Transverse colon (tissue), 4 donors: ENCODE measurements at regions not wholly inside any gene's neighbourhood (a gene's known extent, or its start where the extent isn't known, plus 50 kb on each side); places are given as distances from the start of the nearest gene placed in this dataset.

ENCODE experiments used
- DNase-seq: peaks from one replicate; pipeline ENCODE4 v3.0.0-alpha.2; 2019
- H3K27ac ChIP-seq, 4 donors: fragments of 200-600 bp; sonication (generic); 2 replicates each; pipeline ENCODE4 v1.5.1; 2016 to 2018; ENCODE audit warnings: inconsistent platforms in 4 of 4
- H3K27me3 ChIP-seq: fragments of 200-600 bp; sonication (generic); 2 replicates; pipeline ENCODE4 v1.5.1; 2017; ENCODE audit warnings: inconsistent platforms
- H3K36me3 ChIP-seq, 4 donors: fragments of 200-600 bp; sonication (generic); 2 replicates each; pipeline ENCODE4 v1.5.1; 2017 to 2019; ENCODE audit warnings: inconsistent platforms in 4 of 4
- H3K4me1 ChIP-seq, 4 donors: fragments of 200-600 bp; sonication (generic); 2 replicates each; pipeline ENCODE4 v1.5.1; 2017 to 2020; ENCODE audit warnings: inconsistent platforms in 4 of 4
- H3K4me3 ChIP-seq, 4 donors: fragments of 200-600 bp; sonication (generic); 1 replicate in 1 of 4; 2 replicates in 3 of 4; pipeline versions ENCODE4 v1.5.1 to v1.6.1; 2017 to 2019; ENCODE audit warnings: inconsistent platforms in 4 of 4
- H3K9me3 ChIP-seq, 2 donors: fragments of 200-600 bp; sonication (generic); 2 replicates each; pipeline ENCODE4 v1.5.1; 2017 to 2019; ENCODE audit warnings: inconsistent platforms in 2 of 2
- CTCF ChIP-seq, 5 experiments: fragments of 200-600 bp in 3 of 5; fragments of 450-650 bp in 2 of 5; sonication (generic) in 3 of 5; IDR thresholded peaks; 1 replicate in 2 of 5; 2 replicates in 3 of 5; pipeline ENCODE4 v1.5.1; 2016 to 2017; ENCODE audit warnings: antibody characterized with exemption in 5 of 5, inconsistent platforms in 3 of 5, mild to moderate bottlenecking in 2 of 5, moderate library complexity in 1 of 5
- EP300 ChIP-seq: sonication (generic); formaldehyde crosslinking; IDR thresholded peaks from one replicate; pipeline ENCODE4 v1.6.1; 2017; ENCODE audit warnings: antibody characterized with exemption, low read depth
- POLR2A ChIP-seq: fragments of 450-650 bp; IDR thresholded peaks from one replicate; pipeline ENCODE4 v1.6.1; 2016; ENCODE audit warnings: antibody characterized with exemption, mild to moderate bottlenecking, moderate library complexity
- POLR2AphosphoS5 ChIP-seq, 3 donors: sonication (generic); formaldehyde crosslinking; IDR thresholded peaks; one replicate each; pipeline ENCODE4 v1.6.1; 2016; ENCODE audit warnings: antibody characterized with exemption in 3 of 3
- WGBS, 2 donors: methylation state at CpG; one replicate each; pipeline ENCODE4 v1.1.5; 2018; ENCODE audit warnings: low coverage in 1 of 2; 5-methylcytosine and 5-hydroxymethylcytosine counted together
- in situ Hi-C, 4 donors: fragments of 200-750 bp; cut with MboI; loops; one replicate each; pipeline versions ENCODE4 v1.15.0 to v1.15.1; 2017; ENCODE audit warnings: low sequenced_read_pairs in 3 of 4, low pct_ligation_motif_present in 1 of 4, low pct_unique_long_range_greater_than_20kb in 1 of 4
- intact Hi-C: fragments of 100-400 bp; cut with DNase I; formaldehyde crosslinking; loops from one replicate; pipeline ENCODE4 v1.15.1; 2023; ENCODE audit warnings: low total_unique reads

GRCh38 chr3:177983320-177983719 lies 552.9 kb upstream of the KCNMB2 start:
- H3K4me3 ChIP-seq = no peak overlapping the region
- no peak for TF ChIP-seq POLR2AphosphoS5 (IDR thresholded peaks at IDR 0.05)
- no peak for TF ChIP-seq EP300
- TF ChIP-seq POLR2A = no peak
- no peak for TF ChIP-seq CTCF (IDR thresholded peaks at IDR 0.05)
- intact Hi-C loops = no loop called here
- H3K9me3 ChIP-seq = no peaks in the 10 kb centered on the region
- no peak overlapping the region for H3K27ac ChIP-seq
- H3K27me3 ChIP-seq = no peaks in the 10 kb centered on the region
- WGBS, 2 donors = 70 to 95% methylated on average over 3 of the region's 3 CpGs
- H3K4me1 ChIP-seq = peaks cover 0 to 6% (median 2%) of the 10 kb centered on the region in 4 donors
- in situ Hi-C loops = no loop called here
- no peaks in the 10 kb centered on the region for H3K36me3 ChIP-seq
- DNase-seq = no peak

GRCh38 chr3:177992993-177993970 lies 543.0 kb upstream of the KCNMB2 start:
- H3K27me3 ChIP-seq = no peaks in the 10 kb centered on the region
- H3K4me3 ChIP-seq = no peak overlapping the region
- in situ Hi-C loops (no loop called here), intact Hi-C loops (no loop called here)
- H3K9me3 ChIP-seq = no peaks in the 10 kb centered on the region
- no peak overlapping the region for H3K27ac ChIP-seq
- no peaks in the 10 kb centered on the region for H3K36me3 ChIP-seq
- H3K4me1 ChIP-seq = no peaks in the 10 kb centered on the region
- no peak for DNase-seq
- no peak for TF ChIP-seq CTCF (IDR thresholded peaks at IDR 0.05)
- TF ChIP-seq EP300 = no peak
- no peak for TF ChIP-seq POLR2A
- WGBS, 2 donors = 76 to 86% methylated on average over 6 of the region's 6 CpGs

- Histone ChIP-seq H3K36me3 (no peaks in the 10 kb centered on the region), H3K4me3 (no peak overlapping the region), H3K4me1 (no peaks in the 10 kb centered on the region), H3K27ac (no peak overlapping the region), H3K9me3 (peaks cover 0 to 4% of the 10 kb centered on the region in 2 donors), H3K27me3 (no peaks in the 10 kb centered on the region)
- DNase-seq = no peak
- TF ChIP-seq POLR2AphosphoS5 (IDR thresholded peaks at IDR 0.05) = no peak
- TF ChIP-seq CTCF (IDR thresholded peaks at IDR 0.05) = no peak
- no peak for TF ChIP-seq POLR2A
- no peak for TF ChIP-seq EP300
- intact Hi-C loops (no loop called here), in situ Hi-C loops (no loop called here)
These were observed 541.3 kb upstream of the KCNMB2 start for GRCh38 chr3:177994976-177995375.

- Histone ChIP-seq H3K27ac (no peak overlapping the region), H3K9me3 (peaks cover 0 to 4% of the 10 kb centered on the region in 2 donors), H3K36me3 (no peaks in the 10 kb centered on the region), H3K4me1 (no peaks in the 10 kb centered on the region), H3K27me3 (no peaks in the 10 kb centered on the region), H3K4me3 (no peak overlapping the region)
- intact Hi-C loops = no loop called here
- in situ Hi-C loops = no loop called here
- no peak for DNase-seq
- 82 to 87% methylated on average over 1 of the region's 1 CpG for WGBS, 2 donors
- TF ChIP-seq EP300 (no peak), POLR2A (no peak), POLR2AphosphoS5 (IDR thresholded peaks at IDR 0.05) (no peak), CTCF (IDR thresholded peaks at IDR 0.05) (no peak)
These were observed 540.7 kb upstream of the KCNMB2 start for GRCh38 chr3:177995381-177996085.
